SK-N-SH treated with all-trans-retinoic acid at 6 μM for 48 hours (cell line): ENCODE measurements at regions not wholly inside any gene's neighbourhood (a gene's known extent, or its start where the extent isn't known, plus 50 kb on each side); places are given as distances from the start of the nearest gene placed in this dataset.

Experiments used
- ARNTL ChIP-seq: fragments of 450-650 bp; formaldehyde crosslinking; IDR thresholded peaks from 2 replicates; pipeline ENCODE4 v1.5.0; 2020; ENCODE audit warnings: low read depth, mild to moderate bottlenecking, moderate library complexity, borderline replicate concordance
- OSR1 ChIP-seq: fragments of 250-450 bp; sonication (Bioruptor Pico); IDR thresholded peaks from 2 replicates; pipeline ENCODE4 v1.8.0; 2022; ENCODE audit warnings: moderate library complexity, mild to moderate bottlenecking, inconsistent platforms
- SNAI2 ChIP-seq: fragments of 250-450 bp; sonication (Bioruptor Pico); IDR thresholded peaks from 2 replicates; pipeline ENCODE4 v1.5.0; 2020; ENCODE audit warnings: mild to moderate bottlenecking, moderate library complexity
- ZC3H10 ChIP-seq: fragments of 250-450 bp; sonication (Bioruptor Pico); IDR thresholded peaks from 2 replicates; pipeline ENCODE4 v1.5.1; 2021; ENCODE audit warnings: mild to moderate bottlenecking, moderate library complexity
- ZNF8 ChIP-seq: fragments of 450-650 bp; formaldehyde crosslinking; IDR thresholded peaks from 2 replicates; pipeline ENCODE4 v1.5.0; 2020; ENCODE audit warnings: mild to moderate bottlenecking, moderate library complexity
- TF ChIP-seq, protein P1 (sequence below): fragments of 250-450 bp; sonication (Bioruptor Pico); IDR thresholded peaks from 2 replicates; pipeline ENCODE4 v1.8.0; 2020; ENCODE audit warnings: mild to moderate bottlenecking, moderate library complexity, borderline replicate concordance

DNA sequence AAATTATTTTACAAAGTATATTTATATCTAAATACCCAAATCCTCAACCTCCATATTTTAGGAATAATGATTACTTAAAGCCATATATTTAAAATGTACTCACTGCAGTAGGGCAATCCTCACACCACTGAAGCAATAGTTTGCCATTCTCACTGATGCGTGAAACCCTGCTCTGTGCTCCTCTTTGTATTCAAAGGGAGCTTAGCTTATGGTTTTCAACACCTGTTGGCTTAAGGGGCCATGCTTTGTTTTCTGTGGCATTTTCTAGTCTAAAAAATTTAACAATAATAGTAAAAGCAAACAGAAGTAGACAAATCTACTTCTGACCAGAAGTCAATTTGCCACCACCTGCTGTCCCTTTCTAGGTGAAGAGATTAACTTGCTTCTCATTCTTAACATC lies 294.6 kb downstream of the FLRT2 start:
- TF ChIP-seq, protein P1, sequence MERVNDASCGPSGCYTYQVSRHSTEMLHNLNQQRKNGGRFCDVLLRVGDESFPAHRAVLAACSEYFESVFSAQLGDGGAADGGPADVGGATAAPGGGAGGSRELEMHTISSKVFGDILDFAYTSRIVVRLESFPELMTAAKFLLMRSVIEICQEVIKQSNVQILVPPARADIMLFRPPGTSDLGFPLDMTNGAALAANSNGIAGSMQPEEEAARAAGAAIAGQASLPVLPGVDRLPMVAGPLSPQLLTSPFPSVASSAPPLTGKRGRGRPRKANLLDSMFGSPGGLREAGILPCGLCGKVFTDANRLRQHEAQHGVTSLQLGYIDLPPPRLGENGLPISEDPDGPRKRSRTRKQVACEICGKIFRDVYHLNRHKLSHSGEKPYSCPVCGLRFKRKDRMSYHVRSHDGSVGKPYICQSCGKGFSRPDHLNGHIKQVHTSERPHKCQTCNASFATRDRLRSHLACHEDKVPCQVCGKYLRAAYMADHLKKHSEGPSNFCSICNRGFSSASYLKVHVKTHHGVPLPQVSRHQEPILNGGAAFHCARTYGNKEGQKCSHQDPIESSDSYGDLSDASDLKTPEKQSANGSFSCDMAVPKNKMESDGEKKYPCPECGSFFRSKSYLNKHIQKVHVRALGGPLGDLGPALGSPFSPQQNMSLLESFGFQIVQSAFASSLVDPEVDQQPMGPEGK (CRISPR knock-in tag), result no peak
- TF ChIP-seq SNAI2 (CRISPR knock-in tag), result no peak
- TF ChIP-seq ZNF8 (CRISPR knock-in tag), result no peak
- no peak for TF ChIP-seq ZC3H10 (CRISPR knock-in tag)
- TF ChIP-seq OSR1 (CRISPR knock-in tag), result no peak
- no peak for TF ChIP-seq ARNTL
